ENCODE measurements at regions not wholly inside any gene's neighbourhood (a gene's known extent, or its start where the extent isn't known, plus 50 kb on each side); places are given as distances from the start of the nearest gene placed in this dataset.

- TF ChIP-seq CTCF (IDR thresholded peaks at IDR 0.05) (no peak), POLR2AphosphoS5 (IDR thresholded peaks at IDR 0.05) (no peak)
Observed at GRCh38 chr12:65721541-65722190, 102.6 kb upstream of the HMGA2 start.
